ENCODE measurements at regions not wholly inside any gene's neighbourhood (a gene's known extent, or its start where the extent isn't known, plus 50 kb on each side); places are given as distances from the start of the nearest gene placed in this dataset.

- Histone ChIP-seq H3K27me3 (ENCODE audit: insufficient read depth) (peaks cover 23% of the 10 kb centered on the region; the same call in 1 of the 2 replicates), H3F3A (replicated peaks; ENCODE audit: insufficient read depth) (no peaks in the 10 kb centered on the region), H3K4me2 (no peak overlapping the region), H3K4me3 (ENCODE audit: low read depth in 2 of 2, low read length in 1 of 2) (no peak overlapping the region), H3K9me2 (no peaks in the 10 kb centered on the region), H4K20me1 (ENCODE audit: insufficient read depth) (no peaks in the 10 kb centered on the region), H3K36me3 (replicated peaks in 1 of 2; ENCODE audit: control insufficient read depth in 1 of 2, insufficient read depth in 2 of 2, low read length in 1 of 2) (no peaks in the 10 kb centered on the region), H2AFZ (ENCODE audit: low read depth) (no peak overlapping the region), H3K9ac (no peak overlapping the region), H3K79me2 (ENCODE audit: insufficient read depth) (no peaks in the 10 kb centered on the region), H3K27ac (ENCODE audit: low read depth in 2 of 2, low read length in 1 of 2) (no peak overlapping the region), H3K4me1 (ENCODE audit: control insufficient read depth in 1 of 2, insufficient read depth in 2 of 2, low read depth in 1 of 2, low read length in 1 of 2) (no peaks in the 10 kb centered on the region), H3K9me3 (no peaks in the 10 kb centered on the region)
- CTCF ChIA-PET = no interaction called here
- 8% methylated on average over 4 of the region's 4 CpGs for WGBS (ENCODE audit: low lambda C conversion rate)
- POLR2A ChIA-PET = no interaction called here
- no peak for DNase-seq
- TF ChIP-seq MAX (IDR thresholded peaks at IDR 0.05; ENCODE audit: low read depth) = no peak
- TF ChIP-seq JUND (IDR thresholded peaks at IDR 0.05) = no peak
- TF ChIP-seq YY1 (IDR thresholded peaks at IDR 0.05; ENCODE audit: low read depth) = no peak
- TF ChIP-seq RXRA (IDR thresholded peaks at IDR 0.05; ENCODE audit: borderline replicate concordance, low read depth) = no peak
- no peak for TF ChIP-seq FOSL2 (IDR thresholded peaks at IDR 0.05; ENCODE audit: borderline replicate concordance, low read depth)
- TF ChIP-seq USF2 (IDR thresholded peaks at IDR 0.05; ENCODE audit: borderline replicate concordance, low read depth, low read length) = no peak
- no peak for TF ChIP-seq FOXJ3 (CRISPR knock-in tag; IDR thresholded peaks at IDR 0.05)
- TF ChIP-seq NFIC (IDR thresholded peaks at IDR 0.05; ENCODE audit: borderline replicate concordance) = no peak
- TF ChIP-seq CHD2 (IDR thresholded peaks at IDR 0.05; ENCODE audit: low read length, partially characterized antibody) = no peak
- no peak for TF ChIP-seq GABPA (IDR thresholded peaks at IDR 0.05; ENCODE audit: low read depth)
- no peak for TF ChIP-seq FOXM1 (IDR thresholded peaks at IDR 0.05; ENCODE audit: low read depth)
- no peak for TF ChIP-seq EZH2phosphoT487 (IDR thresholded peaks at IDR 0.05; ENCODE audit: borderline replicate concordance, low read depth)
- no peak for TF ChIP-seq ELF1 (IDR thresholded peaks at IDR 0.05)
- no peak for TF ChIP-seq SMC3 (IDR thresholded peaks at IDR 0.05; ENCODE audit: low read depth, low read length)
- TF ChIP-seq TAF1 (IDR thresholded peaks at IDR 0.05; ENCODE audit: borderline replicate concordance, low read depth, low read length) = no peak
- no peak for TF ChIP-seq CTCF (IDR thresholded peaks at IDR 0.05)
- TF ChIP-seq EP300 (IDR thresholded peaks at IDR 0.05; ENCODE audit: borderline replicate concordance in 1 of 2, low read depth in 1 of 2, low read length in 1 of 2) = no peak
- no peak for TF ChIP-seq TEAD4 (IDR thresholded peaks at IDR 0.05; ENCODE audit: borderline replicate concordance, insufficient read depth)
- no peak for TF ChIP-seq POLR2AphosphoS5 (IDR thresholded peaks at IDR 0.05; ENCODE audit: low read depth, low read length)
Observed at GRCh38 chr9:535356-535755, 306.1 kb upstream of the DMRT1 start.

All from SK-N-SH (cell line).